Fibroblast of lung (primary cell): ENCODE measurements at regions not wholly inside any gene's neighbourhood (a gene's known extent, or its start where the extent isn't known, plus 50 kb on each side); places are given as distances from the start of the nearest gene placed in this dataset.
A peak's percentile ranks its signal among the peaks of the same experiment; 100 is the strongest.

ENCODE experiments used
- DNase-seq, 2 donors: peaks; one replicate each; pipeline versions ENCODE4 v3.0.0 to v3.0.0-alpha.2; 2010; ENCODE audit warnings: low read depth in 2 of 2
- H2AFZ ChIP-seq: 2 replicates; pipeline ENCODE4 v1.5.1; 2012; ENCODE audit warnings: low read length, control low read depth, inconsistent platforms
- H3K27ac ChIP-seq: 2 replicates; pipeline ENCODE4 v1.5.1; 2011; ENCODE audit warnings: low read length, control low read depth; ENCODE audit not compliant: insufficient read depth
- H3K27me3 ChIP-seq: 2 replicates; pipeline ENCODE4 v1.5.1; 2011; ENCODE audit warnings: mild to moderate bottlenecking, low read length; ENCODE audit not compliant: control insufficient read depth, insufficient read depth
- H3K36me3 ChIP-seq: 2 replicates; pipeline ENCODE4 v1.5.1; 2011; ENCODE audit warnings: low read length; ENCODE audit not compliant: control insufficient read depth, insufficient read depth
- H3K4me1 ChIP-seq: 2 replicates; pipeline ENCODE4 v1.5.1; 2011; ENCODE audit warnings: low read length; ENCODE audit not compliant: control insufficient read depth, insufficient read depth; ENCODE audit errors: extremely low read depth
- H3K4me2 ChIP-seq: 2 replicates; pipeline ENCODE4 v1.5.1; 2011; ENCODE audit warnings: low read length, control low read depth; ENCODE audit not compliant: insufficient read depth; ENCODE audit errors: extremely low read depth
- H3K4me3 ChIP-seq, 4 experiments: fragments of 200-600 bp in 1 of 4; sonication (generic) in 1 of 4; replicated peaks in 1 of 4; 2 replicates each; pipeline ENCODE4 v1.5.1; 2011 to 2016; ENCODE audit warnings: low read length in 4 of 4, low read depth in 3 of 4, mild to moderate bottlenecking in 3 of 4, control low read depth in 2 of 4, inconsistent platforms in 1 of 4, mixed read lengths in 1 of 4; ENCODE audit not compliant: insufficient read depth in 1 of 4; ENCODE audit errors: control extremely low read depth in 1 of 4
- H3K79me2 ChIP-seq: 2 replicates; pipeline ENCODE4 v1.5.1; 2012; ENCODE audit warnings: mild to moderate bottlenecking, low read length, inconsistent platforms; ENCODE audit not compliant: control insufficient read depth, insufficient read depth
- H3K9ac ChIP-seq: 2 replicates; pipeline ENCODE4 v1.5.1; 2011; ENCODE audit warnings: mild to moderate bottlenecking, low read length, control low read depth; ENCODE audit not compliant: insufficient read depth
- H3K9me3 ChIP-seq: 2 replicates; pipeline ENCODE4 v1.5.1; 2012; ENCODE audit warnings: low read depth, low read length; ENCODE audit not compliant: control insufficient read depth, insufficient read depth
- H4K20me1 ChIP-seq: 2 replicates; pipeline ENCODE4 v1.5.1; 2011; ENCODE audit warnings: low read length; ENCODE audit not compliant: control insufficient read depth, insufficient read depth; ENCODE audit errors: extremely low read depth
- CTCF ChIP-seq, 2 donors: IDR thresholded peaks in 1 of 2; conservative IDR thresholded peaks in 1 of 2; 1 replicate in 1 of 2; 2 replicates in 1 of 2; pipeline ENCODE4 v1.5.1; 2011 to 2012; ENCODE audit warnings: low read length in 2 of 2, control low read depth in 1 of 2, inconsistent platforms in 1 of 2, low read depth in 1 of 2, mild to moderate bottlenecking in 1 of 2
- EZH2 ChIP-seq: IDR thresholded peaks from 2 replicates; pipeline ENCODE4 v1.5.1; 2012; ENCODE audit warnings: low read length, control low read depth, mild to moderate bottlenecking; ENCODE audit errors: missing control alignments

GRCh38 chr2:186254759-186255158, 231.3 kb upstream of the ZC3H15 start:
- no peaks in the 10 kb centered on the region for H3K9me3 ChIP-seq
- H3K9ac ChIP-seq = no peak overlapping the region
- no peaks in the 10 kb centered on the region for H3K79me2 ChIP-seq
- H3K27ac ChIP-seq = no peak overlapping the region
- no peaks in the 10 kb centered on the region for H4K20me1 ChIP-seq
- H3K4me1 ChIP-seq = no peaks in the 10 kb centered on the region
- TF ChIP-seq EZH2 (no peak), CTCF (conservative IDR thresholded peaks at IDR 0.05 in 1 of 2, IDR thresholded peaks at IDR 0.05 in 1 of 2; ENCODE audit: low read depth in 1 of 2, low read length in 2 of 2) (no peak)
- H3K27me3 ChIP-seq = no peaks in the 10 kb centered on the region
- no peak for DNase-seq
- H2AFZ ChIP-seq = no peak overlapping the region
- H3K4me3 ChIP-seq = no peak overlapping the region
- H3K36me3 ChIP-seq = no peaks in the 10 kb centered on the region
- no peak overlapping the region for H3K4me2 ChIP-seq

GRCh38 chr2:186255823-186256222, 230.2 kb upstream of the ZC3H15 start:
- Histone ChIP-seq H3K4me1 (no peaks in the 10 kb centered on the region), H3K9me3 (no peaks in the 10 kb centered on the region), H3K79me2 (no peaks in the 10 kb centered on the region), H3K27ac (no peak overlapping the region), H3K4me3 (no peak overlapping the region), H2AFZ (no peak overlapping the region), H3K4me2 (no peak overlapping the region), H3K9ac (no peak overlapping the region), H3K27me3 (no peaks in the 10 kb centered on the region), H4K20me1 (no peaks in the 10 kb centered on the region), H3K36me3 (no peaks in the 10 kb centered on the region)
- DNase-seq = no peak
- TF ChIP-seq EZH2 = no peak
- TF ChIP-seq CTCF (conservative IDR thresholded peaks at IDR 0.05 in 1 of 2, IDR thresholded peaks at IDR 0.05 in 1 of 2; ENCODE audit: low read depth in 1 of 2, low read length in 2 of 2) = no peak

DNA sequence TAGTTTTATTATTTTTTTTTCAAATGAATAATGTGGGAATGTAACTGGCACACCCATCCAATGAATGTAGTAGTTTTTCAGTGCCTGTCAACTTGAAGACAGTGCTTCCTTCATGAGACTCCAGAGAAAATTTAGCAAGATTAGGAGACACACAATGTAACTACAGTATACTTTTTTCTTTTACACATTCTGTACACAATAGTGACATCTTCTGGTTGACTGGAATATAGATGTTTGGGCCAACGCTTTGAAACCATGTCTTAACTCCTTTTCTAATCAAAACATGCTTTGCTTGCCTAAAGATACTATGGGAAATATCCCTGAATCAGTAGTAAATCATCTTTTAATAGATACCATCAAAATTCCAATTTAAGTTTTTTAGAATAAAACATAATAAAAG, 229.5 kb upstream of the ZC3H15 start:
- no peak overlapping the region for H3K4me2 ChIP-seq
- no peaks in the 10 kb centered on the region for H3K79me2 ChIP-seq
- H3K9ac ChIP-seq = no peak overlapping the region
- H3K36me3 ChIP-seq = no peaks in the 10 kb centered on the region
- H3K4me3 ChIP-seq = no peak overlapping the region
- no peak overlapping the region for H3K27ac ChIP-seq
- no peaks in the 10 kb centered on the region for H3K4me1 ChIP-seq
- TF ChIP-seq EZH2 = no peak
- TF ChIP-seq CTCF (conservative IDR thresholded peaks at IDR 0.05 in 1 of 2, IDR thresholded peaks at IDR 0.05 in 1 of 2; ENCODE audit: low read depth in 1 of 2, low read length in 2 of 2) = peak; percentile 23 to 56
- H3K9me3 ChIP-seq = no peaks in the 10 kb centered on the region
- H2AFZ ChIP-seq = no peak overlapping the region
- H3K27me3 ChIP-seq = no peaks in the 10 kb centered on the region
- peak; percentile 39 to 66 for DNase-seq
- H4K20me1 ChIP-seq = no peaks in the 10 kb centered on the region
